Lower leg skin (tissue), 3 donors: ENCODE measurements at regions not wholly inside any gene's neighbourhood (a gene's known extent, or its start where the extent isn't known, plus 50 kb on each side); places are given as distances from the start of the nearest gene placed in this dataset.

Experiments used
- CTCF ChIP-seq, 3 donors: fragments of 450-650 bp; IDR thresholded peaks; one replicate each; pipeline ENCODE4 v1.5.1; 2016; ENCODE audit warnings: antibody characterized with exemption in 3 of 3, mild to moderate bottlenecking in 3 of 3, moderate library complexity in 2 of 3
- POLR2A ChIP-seq, 2 donors: fragments of 450-650 bp; IDR thresholded peaks; one replicate each; pipeline ENCODE4 v1.6.1; 2016 to 2017; ENCODE audit warnings: antibody characterized with exemption in 2 of 2, mild to moderate bottlenecking in 1 of 2, moderate library complexity in 1 of 2

- TF ChIP-seq POLR2A (IDR thresholded peaks at IDR 0.05) (no peak), CTCF (IDR thresholded peaks at IDR 0.05) (no peak)
Measured at GRCh38 chr6:170043881-170044790, 246.7 kb downstream of the DLL1 start.
